Stimulated activated CD8-positive, alpha-beta memory T cell treated with anti-CD3 and anti-CD28 coated beads, Interleukin-7, amount 100 ng/mL, for 1 hour (primary cell): ENCODE measurements at regions not wholly inside any gene's neighbourhood (a gene's known extent, or its start where the extent isn't known, plus 50 kb on each side); places are given as distances from the start of the nearest gene placed in this dataset.

ENCODE experiments used
- DNase-seq, 2 donors: peaks; one replicate each; pipeline ENCODE4 v3.0.0-alpha.2; 2020; ENCODE audit warnings: low read depth in 2 of 2

GRCh38 chr20:56925082-56925830, 296.1 kb downstream of the TFAP2C start:
- DNase-seq = no peak

GRCh38 chr20:56925831-56926170, 296.7 kb downstream of the TFAP2C start:
- no peak for DNase-seq

- no peak for DNase-seq
These were observed 297.4 kb downstream of the TFAP2C start for GRCh38 chr20:56926501-56926900.

- DNase-seq = no peak
These were observed 298.0 kb downstream of the TFAP2C start for GRCh38 chr20:56927127-56927526.

- no peak for DNase-seq
These were observed 298.9 kb downstream of the TFAP2C start for GRCh38 chr20:56928007-56928406.

- no peak for DNase-seq
These were observed 300.5 kb downstream of the TFAP2C start for GRCh38 chr20:56929606-56930005.

- DNase-seq = no peak
These were observed 301.8 kb downstream of the TFAP2C start for GRCh38 chr20:56930876-56931275.

- DNase-seq = no peak
These were observed 303.6 kb downstream of the TFAP2C start for GRCh38 chr20:56932575-56933330.

- no peak for DNase-seq
These were observed 304.2 kb downstream of the TFAP2C start for GRCh38 chr20:56933331-56933698.

- no peak for DNase-seq
These were observed 305.8 kb downstream of the TFAP2C start for GRCh38 chr20:56934888-56935287.

- no peak for DNase-seq
These were observed 311.4 kb downstream of the TFAP2C start for GRCh38 chr20:56940466-56940865.

GRCh38 chr20:56941101-56941686, 312.1 kb downstream of the TFAP2C start:
- no peak for DNase-seq

GRCh38 chr20:56943946-56944945, 315.1 kb downstream of the TFAP2C start:
- no peak for DNase-seq

- DNase-seq = no peak
These were observed 316.0 kb downstream of the TFAP2C start for GRCh38 chr20:56945057-56945456.

- no peak for DNase-seq
These were observed 316.8 kb downstream of the TFAP2C start for GRCh38 chr20:56945901-56946300.

- DNase-seq = no peak
These were observed 317.1 kb downstream of the BMP7 start for GRCh38 chr20:56949318-56949717.

- no peak for DNase-seq
These were observed 314.0 kb downstream of the BMP7 start for GRCh38 chr20:56952258-56953047.

GRCh38 chr20:56953048-56953586, 313.3 kb downstream of the BMP7 start:
- no peak for DNase-seq

GRCh38 chr20:56954797-56955196, 311.6 kb downstream of the BMP7 start:
- no peak for DNase-seq

- DNase-seq = no peak
These were observed 310.8 kb downstream of the BMP7 start for GRCh38 chr20:56955680-56956079.

GRCh38 chr20:56956534-56956933, 309.9 kb downstream of the BMP7 start:
- DNase-seq = no peak
